ENCODE measurements at regions not wholly inside any gene's neighbourhood (a gene's known extent, or its start where the extent isn't known, plus 50 kb on each side); places are given as distances from the start of the nearest gene placed in this dataset.

GRCh38 chr10:128867819-128868218, 599.2 kb upstream of the MGMT start:
- no peak for DNase-seq

- no peak for DNase-seq
Observed at GRCh38 chr10:128868481-128868880, 598.6 kb upstream of the MGMT start.

GRCh38 chr10:128869101-128869749, 597.8 kb upstream of the MGMT start:
- DNase-seq: no peak

GRCh38 chr10:128870830-128871597, 596.0 kb upstream of the MGMT start:
- no peak for DNase-seq

DNA sequence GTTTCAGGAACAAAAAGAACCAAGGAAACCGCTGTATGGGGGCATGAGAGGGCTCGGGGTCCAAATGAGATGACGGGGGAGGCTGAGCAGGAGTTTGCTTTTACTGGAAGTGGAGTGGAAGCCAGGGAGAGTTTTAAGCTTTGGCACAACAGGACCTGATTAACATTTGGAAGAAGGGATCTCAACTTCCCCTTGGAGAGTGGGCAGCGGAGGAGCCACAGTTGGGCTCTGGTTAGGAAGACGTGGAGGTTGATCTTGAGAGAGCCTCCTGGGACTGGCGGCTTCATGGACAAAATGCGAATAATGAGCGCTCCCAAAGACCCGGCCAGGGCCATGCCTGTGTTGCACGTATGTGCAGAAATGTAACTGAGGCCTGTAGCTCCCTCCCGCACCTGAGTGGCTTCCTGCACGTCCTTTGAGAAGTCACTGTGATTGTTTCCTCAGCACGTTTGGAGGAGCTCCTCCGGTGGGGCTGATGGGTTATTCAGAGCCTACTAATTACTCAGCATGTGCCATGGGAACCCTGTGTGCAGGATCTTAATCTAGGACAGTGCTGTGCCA, 595.3 kb upstream of the MGMT start:
- no peak for DNase-seq

- no peak for DNase-seq
Observed at GRCh38 chr10:128873411-128874054, 593.5 kb upstream of the MGMT start.

- no peak for DNase-seq
Observed at GRCh38 chr10:128874331-128874730, 592.7 kb upstream of the MGMT start.

- no peak for DNase-seq
Observed at GRCh38 chr10:128875030-128875744, 591.9 kb upstream of the MGMT start.

- DNase-seq: no peak
Observed at GRCh38 chr10:128875956-128876736, 590.9 kb upstream of the MGMT start.

DNA sequence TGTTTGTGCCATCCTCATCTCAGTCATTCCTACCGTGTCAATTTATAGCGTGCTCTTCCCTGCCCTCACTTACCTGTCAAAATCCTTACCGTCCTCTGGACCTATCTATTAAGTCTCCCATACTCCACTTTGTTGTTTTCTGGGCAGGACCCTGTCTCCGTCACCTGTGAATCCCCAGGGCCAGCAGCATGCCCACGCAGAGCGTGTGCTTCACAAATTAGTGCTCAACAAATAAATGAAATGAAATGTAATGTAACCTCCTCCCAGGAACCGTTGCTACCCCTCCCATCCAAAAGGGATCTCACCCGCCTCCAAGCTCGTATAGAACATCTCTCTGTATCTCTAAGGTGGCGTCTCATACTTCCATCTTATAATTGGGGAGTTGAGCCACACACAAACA, 589.9 kb upstream of the MGMT start:
- DNase-seq: no peak

DNA sequence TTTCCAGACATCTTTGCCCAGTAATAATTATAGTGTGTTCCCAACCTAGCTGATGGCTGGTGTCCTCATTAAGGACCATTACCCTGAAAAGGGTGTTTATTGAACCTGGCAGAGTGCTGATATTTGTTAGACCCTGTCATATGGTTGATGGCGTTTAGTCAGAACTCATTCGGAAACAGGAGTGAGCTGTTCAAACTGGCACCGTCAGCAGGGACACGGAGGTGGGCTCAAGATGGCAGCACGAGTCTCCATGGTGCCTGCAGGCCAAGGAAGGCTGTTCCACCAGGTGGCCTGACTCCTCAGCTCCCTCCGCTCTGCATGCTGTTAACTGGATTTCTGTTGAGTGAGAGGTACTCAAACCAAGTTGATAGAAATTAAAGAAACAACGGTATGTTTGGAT, 589.1 kb upstream of the MGMT start:
- DNase-seq: no peak

GRCh38 chr10:128879030-128879429, 588.0 kb upstream of the MGMT start:
- no peak for DNase-seq

DNA sequence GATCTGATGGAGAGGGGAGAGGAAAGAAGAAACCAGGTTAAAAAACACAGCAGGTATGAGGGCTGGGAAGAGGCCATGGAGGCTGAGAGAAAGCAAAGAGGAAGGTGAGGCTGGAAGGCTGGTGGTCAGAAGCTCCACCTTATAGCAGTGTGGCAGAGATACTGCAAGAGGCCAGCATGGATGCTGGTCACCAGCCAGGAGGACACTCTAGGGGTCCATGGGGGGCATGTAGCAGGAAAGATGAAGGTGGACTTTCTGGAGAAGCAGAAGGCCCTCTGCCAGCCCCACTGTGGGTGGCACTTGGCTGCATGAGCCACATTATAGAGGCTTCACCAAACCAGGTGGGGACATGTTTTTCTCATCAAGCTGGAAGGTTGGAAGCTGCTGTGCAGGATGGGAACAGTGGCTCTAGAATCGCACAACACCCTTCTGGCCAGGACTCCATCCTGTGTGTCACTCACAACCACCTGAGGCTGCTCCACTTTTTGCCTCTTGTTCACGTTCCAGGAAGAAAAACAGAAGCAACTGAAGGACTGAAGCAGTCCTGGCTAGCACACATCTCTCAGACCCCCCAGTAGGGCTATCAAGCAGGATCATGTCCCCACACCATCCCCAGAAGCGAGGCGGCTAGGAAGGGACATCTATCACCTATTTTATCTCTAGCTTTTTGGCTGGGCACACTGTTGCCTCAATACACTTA, 587.5 kb upstream of the MGMT start:
- no peak for DNase-seq

- DNase-seq: no peak
Observed at GRCh38 chr10:128880159-128880725, 586.8 kb upstream of the MGMT start.

DNA sequence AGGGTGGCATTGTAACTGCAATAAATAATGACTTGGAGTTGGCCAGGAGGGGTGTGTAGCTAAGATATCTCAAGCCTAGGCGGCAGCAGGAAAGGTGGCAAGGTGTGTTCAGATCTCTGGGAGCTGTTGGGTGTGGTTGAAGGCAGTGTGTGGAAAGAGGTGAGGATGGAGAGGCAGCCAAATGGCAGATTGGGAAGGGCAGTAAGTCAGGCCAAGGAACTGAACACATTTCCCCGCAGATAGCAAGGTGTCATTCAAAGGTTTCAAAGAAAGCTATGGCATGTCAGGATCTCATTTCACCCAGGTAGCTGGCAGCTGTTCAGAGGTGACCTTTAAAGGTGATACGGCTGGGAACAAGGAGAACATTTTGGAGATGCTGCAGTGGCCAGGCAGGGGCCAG, 586.0 kb upstream of the MGMT start:
- no peak for DNase-seq

GRCh38 chr10:128883231-128884032, 583.6 kb upstream of the MGMT start:
- DNase-seq: no peak

DNA sequence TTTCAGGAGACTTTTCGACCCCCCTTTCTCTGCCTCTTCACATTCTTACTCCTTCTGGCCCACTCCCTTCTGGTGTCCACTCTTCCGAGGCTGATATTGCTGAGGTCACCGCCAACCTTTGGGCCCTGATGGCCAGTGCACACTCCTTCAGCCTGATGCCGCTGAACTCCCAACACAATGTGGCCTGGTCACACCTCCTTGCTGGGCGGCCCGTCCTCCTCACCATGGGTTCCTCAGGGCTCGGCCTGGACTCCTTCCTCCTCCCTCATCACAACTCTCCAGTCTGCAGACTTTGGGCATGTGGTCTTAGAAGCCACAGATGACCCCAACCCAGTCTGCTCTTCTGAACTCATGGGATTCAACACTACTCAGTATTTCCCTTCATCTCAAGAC, 583.0 kb upstream of the MGMT start:
- DNase-seq: no peak

DNA sequence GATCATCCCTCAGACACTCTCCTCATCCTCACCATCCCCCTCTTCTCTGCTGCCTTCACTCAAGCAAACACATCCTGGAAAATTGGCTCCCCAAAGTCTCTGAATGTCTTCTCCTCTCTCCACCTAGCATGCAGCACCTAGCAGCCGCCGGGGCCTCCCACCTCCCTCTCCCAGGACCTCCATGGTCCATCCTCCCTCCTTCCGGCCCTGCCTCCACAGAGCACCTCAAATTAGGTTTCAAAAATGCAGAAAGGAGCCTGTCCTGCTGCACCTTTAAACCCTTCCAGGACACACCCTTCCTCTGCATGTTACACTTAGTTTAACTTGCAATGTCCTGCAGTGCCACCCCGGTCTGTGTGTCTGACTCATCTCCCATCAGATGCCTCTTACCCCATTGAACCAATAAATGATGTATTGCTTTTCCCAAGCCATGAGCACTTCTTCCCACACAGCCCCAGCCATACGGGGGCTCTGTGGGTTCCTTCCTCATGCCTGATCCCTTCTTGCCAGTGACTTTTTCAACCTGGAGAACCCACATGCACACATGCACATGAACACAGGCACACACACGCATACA, 582.5 kb upstream of the MGMT start:
- no peak for DNase-seq

DNA sequence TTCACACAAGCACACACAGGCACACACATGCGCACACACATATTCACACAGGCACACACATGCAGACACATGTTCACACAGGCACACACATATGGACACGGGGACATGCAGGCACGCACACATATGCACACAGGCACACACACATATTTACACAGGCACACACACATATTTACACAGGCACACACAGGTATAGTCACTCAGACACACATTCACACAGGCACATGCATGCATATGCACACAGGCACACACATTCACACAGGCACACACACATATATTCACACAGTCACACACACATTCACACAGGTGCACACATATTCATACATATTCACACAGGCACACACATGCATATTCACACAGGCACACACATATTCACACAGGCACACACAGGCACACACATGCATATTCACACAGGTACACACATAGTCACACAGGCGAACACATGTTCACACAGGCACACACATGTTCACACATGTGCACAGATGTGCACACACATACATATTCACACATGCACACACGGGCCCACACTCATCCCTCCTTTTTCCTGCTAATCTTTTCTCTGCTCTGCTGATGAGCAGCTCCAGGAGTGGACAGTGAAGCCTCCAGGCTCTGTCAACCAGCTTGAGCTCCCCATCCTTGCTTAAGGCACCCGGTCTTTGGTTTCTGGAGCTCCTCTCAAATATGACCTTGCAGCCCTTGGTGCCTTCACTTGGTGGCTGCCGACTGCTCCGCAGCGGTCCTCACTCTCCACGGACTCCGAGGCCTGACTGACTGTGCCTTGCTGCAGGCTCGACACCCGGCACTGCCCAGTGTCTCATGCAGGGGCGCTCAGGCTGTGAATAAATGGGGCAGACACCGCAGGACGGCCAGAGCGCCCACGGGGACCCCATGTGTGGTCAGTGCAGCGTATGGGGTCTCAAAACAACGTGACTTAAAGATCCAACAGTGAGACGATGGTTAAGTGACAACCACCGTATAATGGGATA, 581.2 kb upstream of the MGMT start:
- DNase-seq: no peak

Measured in NCI-H2227 treated with DMSO at 0.1 percent for 48 hours (cell line).